ENCODE measurements at regions not wholly inside any gene's neighbourhood (a gene's known extent, or its start where the extent isn't known, plus 50 kb on each side); places are given as distances from the start of the nearest gene placed in this dataset.

GRCh38 chr11:39102236-39102635 lies 2357.2 kb downstream of the LRRC4C start:
- TF ChIP-seq EZH2 (IDR thresholded peaks at IDR 0.05; ENCODE audit: insufficient read depth, low read length) (no peak), CTCF (IDR thresholded peaks at IDR 0.05; ENCODE audit: insufficient read depth, low read depth, low read length) (no peak)
